GM12878 (cell line): ENCODE measurements at regions not wholly inside any gene's neighbourhood (a gene's known extent, or its start where the extent isn't known, plus 50 kb on each side); places are given as distances from the start of the nearest gene placed in this dataset.

Experiments used
- BACH1 ChIP-seq: fragments of 450-650 bp; IDR thresholded peaks from 2 replicates; pipeline ENCODE4 v1.6.1; 2017; ENCODE audit warnings: mild to moderate bottlenecking, borderline replicate concordance
- CEBPB ChIP-seq, 2 experiments: fragments of 150-350 bp in 1 of 2; IDR thresholded peaks; 2 replicates each; pipeline ENCODE4 v1.6.1; 2012 to 2014; ENCODE audit warnings: low read depth in 2 of 2, low read length in 2 of 2, borderline replicate concordance in 1 of 2, inconsistent platforms in 1 of 2
- EP300 ChIP-seq, 2 experiments: fragments of 150-350 bp in 1 of 2; IDR thresholded peaks; 2 replicates each; pipeline ENCODE4 v1.6.1; 2011 to 2012; ENCODE audit warnings: low read depth in 2 of 2, low read length in 2 of 2, borderline replicate concordance in 1 of 2, improper control_type of control experiment in 1 of 2, inconsistent platforms in 1 of 2; ENCODE audit not compliant: control insufficient read depth in 1 of 2
- FOS ChIP-seq: IDR thresholded peaks from 3 replicates; pipeline ENCODE4 v1.6.1; 2011; ENCODE audit warnings: borderline replicate concordance; ENCODE audit not compliant: insufficient read length; ENCODE audit errors: extremely low read depth
- FOXK2 ChIP-seq: fragments of 450-650 bp; IDR thresholded peaks from 2 replicates; pipeline ENCODE4 v1.6.1; 2017; ENCODE audit warnings: mild to moderate bottlenecking, moderate library complexity
- PML ChIP-seq: IDR thresholded peaks from 2 replicates; pipeline ENCODE4 v1.6.1; 2012; ENCODE audit warnings: low read length, inconsistent platforms
- POLR2A ChIP-seq: IDR thresholded peaks from 2 replicates; pipeline ENCODE4 v1.6.1; 2011; ENCODE audit warnings: low read depth, mild to moderate bottlenecking, low read length
- POLR2AphosphoS5 ChIP-seq: IDR thresholded peaks from 2 replicates; pipeline ENCODE4 v1.6.1; 2011; ENCODE audit warnings: mild to moderate bottlenecking, low read length, inconsistent platforms
- RB1 ChIP-seq: fragments of 450-650 bp; formaldehyde crosslinking; IDR thresholded peaks from 2 replicates; pipeline ENCODE4 v1.6.1; 2017; ENCODE audit warnings: mild to moderate bottlenecking, borderline replicate concordance
- REST ChIP-seq: IDR thresholded peaks from 2 replicates; pipeline ENCODE4 v1.6.1; 2012; ENCODE audit warnings: mild to moderate bottlenecking, low read depth, low read length
- STAT3 ChIP-seq: IDR thresholded peaks from 2 replicates; pipeline ENCODE4 v1.6.1; 2011; ENCODE audit warnings: low read depth, low read length, improper control_type of control experiment
- TF ChIP-seq, protein P1 (sequence below), 3 experiments: IDR thresholded peaks in 2 of 3; conservative IDR thresholded peaks in 1 of 3; 2 replicates each; pipeline ENCODE4 v1.5.1; 2011; ENCODE audit warnings: low read depth in 3 of 3, low read length in 3 of 3, mild to moderate bottlenecking in 3 of 3, control low read depth in 2 of 3, moderate library complexity in 2 of 3, inconsistent platforms in 1 of 3, mixed read lengths in 1 of 3; ENCODE audit not compliant: control insufficient read depth in 2 of 3, insufficient read depth in 1 of 3; ENCODE audit errors: extremely low read depth in 1 of 3

DNA sequence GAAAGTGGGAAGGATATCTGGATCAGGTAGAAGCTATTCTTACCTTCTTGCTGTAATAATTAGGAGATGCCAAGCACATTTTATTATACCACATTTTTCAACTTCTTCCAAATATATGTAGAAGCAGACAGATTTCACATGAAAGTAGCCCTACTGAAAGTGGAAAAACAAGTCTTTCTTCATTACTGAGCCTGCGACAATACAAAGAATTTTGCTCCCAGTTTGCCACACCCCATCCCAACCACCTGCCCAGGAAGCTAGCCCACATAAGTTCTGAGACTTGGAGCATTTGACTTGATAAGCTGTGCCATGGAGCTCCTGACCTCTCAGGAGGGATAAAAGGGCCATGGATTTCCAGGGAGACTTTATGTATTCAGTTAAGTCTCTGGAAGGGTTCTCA, 249.1 kb upstream of the ADCY2 start:
- TF ChIP-seq STAT3 (no peak), BACH1 (no peak), FOS (no peak), FOXK2 (no peak), POLR2AphosphoS5 (no peak), REST (no peak), POLR2A (no peak), CEBPB (IDR thresholded peaks at IDR 0.05; ENCODE audit: borderline replicate concordance in 1 of 2, low read depth in 2 of 2, low read length in 2 of 2) (no peak), PML (no peak), EP300 (IDR thresholded peaks at IDR 0.05; ENCODE audit: borderline replicate concordance in 1 of 2, control insufficient read depth in 1 of 2, low read depth in 2 of 2, low read length in 2 of 2) (no peak), RB1 (no peak)
- TF ChIP-seq, protein P1, sequence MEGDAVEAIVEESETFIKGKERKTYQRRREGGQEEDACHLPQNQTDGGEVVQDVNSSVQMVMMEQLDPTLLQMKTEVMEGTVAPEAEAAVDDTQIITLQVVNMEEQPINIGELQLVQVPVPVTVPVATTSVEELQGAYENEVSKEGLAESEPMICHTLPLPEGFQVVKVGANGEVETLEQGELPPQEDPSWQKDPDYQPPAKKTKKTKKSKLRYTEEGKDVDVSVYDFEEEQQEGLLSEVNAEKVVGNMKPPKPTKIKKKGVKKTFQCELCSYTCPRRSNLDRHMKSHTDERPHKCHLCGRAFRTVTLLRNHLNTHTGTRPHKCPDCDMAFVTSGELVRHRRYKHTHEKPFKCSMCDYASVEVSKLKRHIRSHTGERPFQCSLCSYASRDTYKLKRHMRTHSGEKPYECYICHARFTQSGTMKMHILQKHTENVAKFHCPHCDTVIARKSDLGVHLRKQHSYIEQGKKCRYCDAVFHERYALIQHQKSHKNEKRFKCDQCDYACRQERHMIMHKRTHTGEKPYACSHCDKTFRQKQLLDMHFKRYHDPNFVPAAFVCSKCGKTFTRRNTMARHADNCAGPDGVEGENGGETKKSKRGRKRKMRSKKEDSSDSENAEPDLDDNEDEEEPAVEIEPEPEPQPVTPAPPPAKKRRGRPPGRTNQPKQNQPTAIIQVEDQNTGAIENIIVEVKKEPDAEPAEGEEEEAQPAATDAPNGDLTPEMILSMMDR (IDR thresholded peaks at IDR 0.05 in 2 of 3, conservative IDR thresholded peaks at IDR 0.05 in 1 of 3; ENCODE audit: control insufficient read depth in 2 of 3, extremely low read depth in 1 of 3, insufficient read depth in 1 of 3, low read depth in 3 of 3, low read length in 3 of 3): no peak
